ENCODE measurements at regions not wholly inside any gene's neighbourhood (a gene's known extent, or its start where the extent isn't known, plus 50 kb on each side); places are given as distances from the start of the nearest gene placed in this dataset.
"Not testable (repeated sequence)": the region's sequence is repeated elsewhere in the genome, so short reads cannot be mapped to it uniquely, and the experiment has no call there.

DNA sequence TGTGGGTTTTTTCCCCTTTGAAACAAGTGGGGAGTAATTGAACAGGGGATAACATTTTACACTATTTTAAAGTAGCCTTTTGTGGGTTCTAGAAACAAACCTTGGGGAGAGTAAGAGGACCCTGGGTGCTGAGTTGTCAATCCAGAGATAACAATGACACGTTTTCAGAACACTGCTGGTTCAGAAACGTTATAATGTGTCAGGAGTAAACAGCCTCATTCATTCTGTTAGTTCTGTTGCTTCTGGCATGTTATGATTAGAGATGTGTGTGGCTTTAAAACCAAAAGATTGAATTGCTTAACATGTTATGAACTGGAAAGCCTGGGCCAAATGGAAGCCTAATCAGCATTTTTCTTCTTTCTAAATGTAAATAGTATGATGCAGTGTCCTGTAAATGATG is 680.5 kb upstream of the NOVA1 start:
- DNase-seq, result no peak

DNA sequence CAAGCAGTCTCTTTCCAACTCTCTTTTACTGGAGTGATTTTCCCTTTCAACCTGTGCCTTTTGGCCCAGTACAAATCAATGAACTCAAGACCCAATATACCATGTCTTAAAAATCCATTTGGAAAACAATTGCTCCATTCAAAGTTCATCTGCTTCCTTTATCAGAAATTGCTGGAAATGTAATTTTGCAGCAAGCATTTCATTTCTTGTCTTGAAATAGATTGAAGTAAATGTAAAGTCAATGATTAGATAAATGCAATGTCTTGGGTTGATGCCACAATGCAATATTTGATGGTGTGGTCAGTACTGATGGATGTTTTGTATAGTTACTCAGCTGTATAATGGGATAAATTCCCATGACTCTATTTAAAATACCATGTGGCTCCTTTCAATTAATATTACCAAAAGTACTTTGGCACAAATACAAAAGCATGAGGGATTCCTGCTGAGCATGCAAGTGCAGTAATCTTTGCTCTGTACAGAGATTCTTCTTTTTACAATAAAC is 707.7 kb upstream of the NOVA1 start:
- no peak for DNase-seq

DNA sequence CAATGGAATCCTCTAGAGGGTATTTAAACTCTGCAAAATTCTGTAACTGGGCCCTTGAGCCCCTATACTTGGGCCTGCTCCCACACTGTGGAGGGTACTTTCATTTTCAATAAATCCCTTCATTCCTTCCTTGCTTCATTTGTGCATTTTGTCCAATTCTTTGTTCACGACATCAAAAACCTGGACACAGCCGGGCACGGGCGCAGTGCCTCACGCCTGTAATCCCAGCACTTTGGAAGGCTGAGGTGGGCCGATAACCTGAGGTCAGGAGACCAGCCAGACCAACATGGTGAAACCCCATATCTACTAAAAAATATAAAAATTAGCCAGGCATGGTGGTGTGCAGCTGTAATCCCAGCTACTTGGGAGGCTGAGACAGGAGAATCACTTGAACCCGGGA is 714.9 kb upstream of the NOVA1 start:
- not testable (repeated sequence) for DNase-seq

DNA sequence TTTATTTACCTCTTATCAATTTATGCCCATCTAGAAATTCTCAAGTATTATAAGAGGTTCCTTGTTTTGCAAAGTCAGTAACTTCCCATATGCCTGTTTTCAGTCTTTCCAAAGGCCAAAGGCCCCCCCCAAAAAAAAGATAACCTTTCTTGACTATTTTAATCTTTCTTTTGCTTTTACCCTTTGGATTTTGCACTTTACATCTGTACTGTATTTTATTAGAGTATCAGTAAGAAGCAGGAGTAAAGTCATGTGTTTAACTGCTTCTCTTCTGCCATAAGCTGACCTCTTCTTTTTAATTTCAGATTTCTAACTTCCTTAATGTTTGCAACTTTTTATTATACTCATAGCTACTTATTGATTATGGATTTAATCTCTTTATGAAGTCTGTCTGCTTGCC is 716.4 kb upstream of the NOVA1 start:
- DNase-seq, result no peak

DNA sequence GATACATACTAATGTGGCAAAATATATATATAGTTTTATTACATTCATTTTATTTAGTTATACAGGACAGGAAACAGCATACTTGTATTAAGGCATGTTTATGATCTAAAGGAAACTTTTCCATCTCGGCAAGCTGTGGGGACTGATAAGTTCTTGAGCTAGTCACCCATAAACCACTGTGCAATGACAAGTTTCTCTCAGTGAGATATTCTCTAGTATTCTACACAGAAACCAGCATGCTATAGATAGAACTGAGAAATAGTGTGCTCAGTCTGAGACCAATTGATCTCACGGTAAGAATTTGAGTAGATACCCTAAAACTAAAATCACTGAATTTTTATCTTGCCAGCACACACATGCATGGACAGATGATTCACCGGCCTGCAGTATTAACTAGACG is 717.6 kb upstream of the NOVA1 start:
- no peak for DNase-seq

DNA sequence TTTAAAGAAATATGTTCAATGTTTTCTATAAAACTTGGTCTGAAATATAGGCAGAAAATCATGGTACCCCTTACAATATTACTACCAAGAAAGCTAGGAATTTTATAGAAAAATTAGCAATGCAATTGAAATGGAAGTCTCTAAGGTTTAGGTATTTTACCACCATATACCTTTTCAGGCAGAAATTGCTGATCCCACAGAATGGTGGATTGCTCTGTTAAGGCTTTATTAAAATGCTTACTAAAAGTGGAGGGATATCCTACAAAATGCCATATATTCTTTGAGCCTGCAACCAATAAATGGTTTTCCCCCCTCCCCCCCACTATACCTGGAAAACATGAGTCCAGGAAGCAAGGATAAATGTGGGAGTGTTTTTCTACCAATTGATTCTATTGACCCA is 718.1 kb upstream of the NOVA1 start:
- DNase-seq, result no peak

DNA sequence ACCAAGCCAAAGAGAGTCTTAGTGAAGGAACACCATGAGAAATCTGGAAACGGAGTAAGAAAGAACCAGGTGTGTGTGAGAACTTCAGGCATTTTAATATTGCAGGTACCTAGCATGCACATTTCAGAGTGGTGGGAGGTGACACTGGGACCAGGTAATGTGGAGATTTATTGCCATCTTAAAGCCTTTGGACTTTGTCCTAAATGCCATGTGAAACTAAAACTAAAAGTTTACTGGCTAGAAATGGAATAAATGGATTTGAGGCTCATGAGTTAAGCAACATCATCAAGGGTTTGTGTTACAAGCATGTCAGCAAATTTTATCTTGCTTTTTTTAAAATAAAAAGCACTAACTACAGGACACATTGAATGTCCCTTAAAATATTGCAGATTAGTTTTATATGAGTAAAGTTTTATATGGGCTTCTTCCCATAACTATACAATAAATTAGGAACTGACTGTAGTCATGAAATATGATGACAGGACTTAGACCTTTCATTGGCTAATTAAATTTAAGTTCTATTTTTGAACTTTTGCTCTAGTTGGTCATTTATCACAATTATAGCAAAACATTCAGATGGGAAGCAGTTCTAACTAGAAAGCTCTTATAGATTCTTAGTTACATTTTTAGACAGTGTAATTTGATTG is 721.1 kb upstream of the NOVA1 start:
- no peak for DNase-seq

DNA sequence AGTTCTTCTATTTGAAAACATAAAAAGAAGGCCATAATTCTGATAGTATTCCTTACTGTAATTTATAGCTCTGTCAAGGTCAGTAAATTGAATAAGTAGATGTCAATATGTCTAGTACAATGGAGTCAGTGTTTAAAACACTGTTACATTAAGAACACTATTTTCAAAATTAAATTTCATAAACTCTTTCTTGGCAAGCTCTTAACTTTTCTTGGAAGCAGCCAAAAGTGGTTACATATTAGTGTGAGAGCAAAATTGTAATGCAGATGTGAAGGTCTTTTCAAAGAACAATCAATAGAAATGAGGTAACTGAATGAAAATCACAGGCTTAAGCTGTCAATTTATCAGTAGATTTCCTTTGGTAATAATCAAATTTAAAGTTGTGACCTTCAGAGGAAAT is 722.4 kb upstream of the NOVA1 start:
- no peak for DNase-seq

DNA sequence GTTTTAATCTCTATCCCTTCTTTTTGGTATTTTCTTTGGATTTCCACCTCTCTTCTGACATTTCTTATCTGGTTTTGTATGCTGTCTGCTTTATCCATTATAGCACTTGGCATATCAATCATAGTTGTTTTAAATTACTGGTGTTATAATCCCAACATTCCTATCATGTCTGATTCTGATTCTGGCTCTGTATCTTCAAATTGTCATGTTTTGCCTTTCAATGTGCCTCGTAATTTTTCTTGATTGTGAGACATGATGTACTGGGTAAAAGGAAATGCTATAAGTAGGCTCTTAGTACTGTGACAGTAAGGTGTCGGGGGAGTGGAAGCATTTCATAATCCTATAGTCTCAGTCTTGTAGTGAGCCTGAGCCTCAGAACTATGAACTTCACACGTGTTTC is 729.3 kb upstream of the NOVA1 start:
- DNase-seq, result no peak

DNA sequence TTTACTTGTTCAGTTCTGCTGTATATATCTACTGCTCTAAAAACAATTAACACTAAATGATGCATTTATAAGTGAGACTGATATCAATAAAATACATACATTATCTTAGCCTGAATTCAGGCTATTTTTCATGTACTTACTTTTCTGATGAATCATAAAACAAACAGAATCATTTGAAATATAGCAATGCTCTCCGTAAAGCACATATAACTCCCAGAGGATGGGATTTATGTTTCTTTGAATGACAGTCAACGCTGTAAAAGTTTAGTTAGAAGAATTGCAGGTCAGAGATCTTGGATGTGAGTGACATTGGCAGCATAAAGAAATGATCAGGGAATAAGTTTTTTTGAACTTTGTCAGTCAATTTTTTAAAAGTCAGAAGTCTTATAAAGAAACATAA is 740.2 kb upstream of the NOVA1 start:
- DNase-seq, result no peak

DNA sequence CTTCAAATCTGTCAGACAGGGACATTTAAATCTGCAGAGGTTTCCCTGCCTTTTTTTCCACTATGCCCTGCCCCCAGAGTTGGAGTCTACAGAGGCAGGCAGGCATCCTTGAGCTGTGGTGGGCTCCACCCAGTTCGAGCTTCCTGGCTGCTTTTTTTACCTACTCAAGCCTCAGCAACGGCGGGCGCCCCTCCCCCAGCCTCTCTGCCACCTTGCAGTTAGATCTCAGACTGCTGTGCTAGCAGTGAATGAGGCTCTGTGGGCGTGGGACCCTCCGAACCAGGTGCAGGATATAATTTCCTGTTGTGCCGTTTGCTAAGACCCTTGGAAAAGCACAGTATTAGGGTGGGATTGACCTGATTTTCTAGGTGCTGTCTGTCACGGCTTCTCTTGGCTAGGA is 765.2 kb upstream of the NOVA1 start:
- DNase-seq, result not testable (repeated sequence)

DNA sequence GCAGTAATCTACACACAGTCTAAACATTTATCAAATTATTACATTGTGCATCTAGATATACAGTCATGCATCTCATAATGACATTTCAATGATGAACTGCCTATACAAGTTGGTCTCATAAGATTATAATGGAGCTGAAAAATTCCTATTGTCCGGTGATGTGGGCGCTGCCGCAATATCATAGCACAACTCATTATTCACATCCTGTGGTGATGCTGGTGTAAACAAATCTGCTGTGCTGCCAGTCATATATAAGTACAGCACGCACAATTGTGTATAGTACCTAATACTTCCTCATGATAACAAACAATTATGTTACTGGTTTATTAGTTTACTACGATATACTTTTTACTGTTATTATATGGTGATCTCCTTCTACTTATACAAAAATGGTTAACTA is 768.8 kb upstream of the NOVA1 start:
- no peak for DNase-seq

DNA sequence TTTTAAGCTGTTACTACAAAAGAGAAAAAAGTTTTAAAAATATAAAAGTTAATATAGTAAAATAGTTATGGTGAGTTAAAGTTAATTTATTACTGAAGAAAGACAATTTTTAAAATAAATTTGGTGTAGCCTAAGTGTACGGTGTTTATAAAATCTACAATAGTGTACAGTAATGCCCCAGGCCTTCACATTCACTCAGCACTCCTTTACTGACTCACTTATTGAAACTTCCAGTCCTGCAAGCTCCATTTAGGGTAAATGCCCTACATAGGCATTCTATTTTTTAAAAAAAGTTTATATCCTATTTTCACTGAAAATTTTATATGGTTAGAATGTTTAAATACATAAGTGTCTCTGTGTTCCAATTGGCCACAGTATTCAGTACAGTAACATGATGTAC is 769.5 kb upstream of the NOVA1 start:
- no peak for DNase-seq

DNA sequence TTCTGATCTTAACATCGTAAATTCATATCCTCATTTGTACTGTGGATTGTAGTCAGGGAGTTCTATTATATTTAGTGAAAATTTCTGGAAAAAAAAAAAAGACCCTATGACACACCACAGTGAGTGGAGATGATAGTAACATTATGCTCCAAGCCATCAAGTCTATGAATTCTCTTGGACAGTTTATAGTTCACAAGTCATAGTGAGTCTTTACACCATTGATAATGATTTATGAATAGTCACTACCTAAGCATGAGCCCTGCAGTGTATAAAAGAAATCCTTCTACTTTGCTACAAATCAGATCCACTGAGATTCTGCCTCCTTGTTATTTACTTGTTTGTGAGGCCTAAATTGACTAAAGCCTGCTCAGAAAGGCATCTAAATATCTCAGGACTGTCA is 772.2 kb upstream of the NOVA1 start:
- DNase-seq, result no peak

DNA sequence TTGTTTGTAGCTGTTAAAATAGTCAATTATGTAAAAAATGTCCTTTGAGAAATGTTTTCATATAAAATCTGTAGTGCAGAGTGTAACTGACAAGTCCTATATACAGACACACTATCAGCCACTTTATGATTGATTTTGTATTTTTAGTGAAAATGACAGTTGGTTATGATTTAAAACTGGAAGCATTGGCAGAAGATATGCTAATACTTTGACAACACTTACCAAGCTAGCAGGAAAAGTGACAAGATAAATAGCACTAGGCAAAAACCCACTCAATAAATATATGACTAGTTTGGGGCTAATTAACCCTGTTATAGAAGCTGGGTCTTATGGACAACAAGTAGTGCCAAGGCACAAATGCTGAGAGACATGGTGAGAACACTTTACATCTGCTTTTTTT is 772.9 kb upstream of the NOVA1 start:
- DNase-seq, result no peak

DNA sequence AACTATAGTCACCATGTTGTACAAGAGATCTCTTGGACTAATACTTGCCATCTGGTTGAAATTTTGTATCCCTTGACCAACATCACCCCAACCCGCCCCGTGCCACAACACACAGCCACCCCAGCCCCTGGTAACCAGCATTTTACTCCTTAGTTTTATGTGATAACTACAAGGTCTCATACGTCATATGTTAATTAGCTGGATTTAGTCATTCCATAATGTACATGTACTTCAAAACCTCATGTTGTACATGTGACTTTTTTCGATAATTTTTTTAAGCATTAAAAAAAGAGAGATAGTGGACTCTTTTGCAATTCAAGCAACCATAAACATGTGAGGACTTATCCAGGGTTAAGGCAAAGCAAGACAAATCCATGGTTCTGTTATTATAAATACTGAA is 773.4 kb upstream of the NOVA1 start:
- no peak for DNase-seq

DNA sequence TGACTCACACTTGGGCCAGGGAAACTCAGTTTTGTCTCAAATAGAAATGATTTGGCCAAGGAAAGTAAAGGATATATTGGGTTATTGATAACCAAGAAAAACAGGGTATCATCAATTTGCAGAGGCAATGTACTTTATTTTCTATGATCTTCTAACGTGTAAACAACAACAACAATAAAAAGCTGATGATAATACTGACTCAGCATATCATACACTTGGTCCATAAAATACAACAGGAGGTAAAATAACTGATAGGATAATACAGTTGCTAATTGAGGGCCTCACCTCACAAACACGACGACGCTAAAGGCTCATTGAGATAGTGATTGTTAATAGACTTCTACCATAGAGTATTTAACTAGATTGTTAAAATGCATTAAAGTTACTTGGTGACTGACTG is 774.0 kb upstream of the NOVA1 start:
- DNase-seq, result no peak

DNA sequence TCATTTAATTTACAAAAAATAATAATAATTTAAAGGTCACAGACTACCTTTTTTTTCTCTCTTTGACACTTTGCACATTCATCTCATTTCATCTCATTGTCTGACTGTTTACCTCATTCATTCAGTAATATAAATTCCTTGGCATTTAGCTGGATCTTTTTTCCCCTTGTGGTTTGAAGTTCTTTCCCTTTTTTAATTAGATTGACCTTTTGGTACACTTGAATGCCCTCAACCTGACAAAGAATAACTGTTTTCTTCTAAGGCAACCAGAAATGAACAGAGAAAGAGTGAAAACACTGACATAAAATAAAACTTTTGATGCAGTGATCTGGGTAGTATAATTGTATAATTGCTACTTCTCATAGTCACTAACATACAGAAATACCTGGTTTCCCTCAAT is 774.9 kb upstream of the NOVA1 start:
- DNase-seq, result no peak

DNA sequence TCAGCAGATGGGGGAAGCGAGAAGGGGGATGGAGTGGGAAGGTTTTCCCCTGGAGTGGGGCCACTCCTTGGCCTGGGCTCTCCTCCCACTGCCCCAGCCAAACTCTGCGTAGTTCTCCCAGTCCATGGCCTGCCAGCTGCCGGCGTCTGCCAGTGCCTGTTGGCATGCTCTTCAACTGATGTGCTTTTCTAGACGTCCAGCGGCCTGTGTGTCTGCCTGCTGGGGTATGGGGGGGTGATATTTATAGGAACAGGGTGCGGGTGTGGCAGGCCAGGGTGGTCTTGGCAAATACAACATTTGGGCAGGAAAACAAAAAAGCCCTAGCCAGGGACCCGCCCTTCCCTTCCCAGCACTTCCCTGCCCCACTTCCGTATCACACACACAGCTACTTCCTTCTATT is 786.3 kb upstream of the NOVA1 start:
- no peak for DNase-seq

DNA sequence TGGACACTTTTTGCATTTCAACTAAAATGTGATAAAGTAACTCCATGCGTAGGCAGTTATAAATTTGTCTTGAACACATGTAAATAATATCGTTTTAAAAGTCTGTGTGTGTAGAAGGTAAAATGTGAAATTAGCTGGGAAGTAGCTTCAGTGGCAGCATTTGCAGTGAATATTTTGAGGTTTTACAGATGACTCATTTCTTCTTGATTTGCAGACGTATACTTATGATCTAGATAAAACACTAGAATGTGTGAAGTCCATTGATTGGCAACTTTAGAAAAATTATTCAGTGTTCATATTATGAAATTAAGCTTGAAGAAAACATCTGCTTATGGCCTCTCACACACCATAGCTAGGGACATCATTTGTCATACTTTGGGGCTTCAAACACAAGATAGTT is 788.6 kb upstream of the NOVA1 start:
- no peak for DNase-seq

DNA sequence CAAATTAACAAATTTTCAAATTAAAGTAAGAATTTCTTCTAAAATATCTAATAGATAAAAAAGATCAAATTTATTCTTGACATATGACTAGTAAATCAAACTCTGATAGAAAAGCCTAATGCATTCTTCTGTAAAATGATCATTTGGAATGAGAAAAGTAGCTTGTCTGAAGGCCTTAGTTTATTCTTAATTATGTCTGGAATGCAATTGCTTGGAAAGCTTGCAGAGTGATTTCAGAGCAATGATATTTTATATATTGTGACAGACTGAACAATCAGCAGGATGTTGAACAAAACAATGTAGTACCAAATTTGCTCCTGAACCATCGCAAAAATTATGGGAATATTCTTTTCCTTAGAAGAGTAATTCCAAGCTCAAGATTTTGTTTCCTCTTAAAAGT is 789.6 kb upstream of the NOVA1 start:
- DNase-seq, result no peak

DNA sequence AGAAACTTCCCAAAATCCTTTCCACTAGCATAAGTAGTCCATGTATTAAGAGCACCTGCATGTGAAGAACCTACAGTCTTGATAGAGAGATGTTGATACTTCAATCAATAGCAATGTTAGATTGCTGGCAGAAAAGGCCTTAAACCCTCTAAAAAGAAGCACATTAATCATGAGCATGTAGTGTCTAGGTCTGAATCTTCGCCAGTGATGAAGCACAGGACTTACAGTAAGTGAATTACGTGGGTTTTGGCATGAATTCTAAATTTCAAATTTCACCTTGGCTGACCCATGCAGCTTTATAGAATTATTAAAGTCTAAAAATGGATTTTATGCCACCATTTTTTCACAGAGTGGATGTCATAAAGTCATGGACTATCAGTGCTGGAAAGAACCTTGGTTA is 791.6 kb upstream of the NOVA1 start:
- DNase-seq, result no peak

DNA sequence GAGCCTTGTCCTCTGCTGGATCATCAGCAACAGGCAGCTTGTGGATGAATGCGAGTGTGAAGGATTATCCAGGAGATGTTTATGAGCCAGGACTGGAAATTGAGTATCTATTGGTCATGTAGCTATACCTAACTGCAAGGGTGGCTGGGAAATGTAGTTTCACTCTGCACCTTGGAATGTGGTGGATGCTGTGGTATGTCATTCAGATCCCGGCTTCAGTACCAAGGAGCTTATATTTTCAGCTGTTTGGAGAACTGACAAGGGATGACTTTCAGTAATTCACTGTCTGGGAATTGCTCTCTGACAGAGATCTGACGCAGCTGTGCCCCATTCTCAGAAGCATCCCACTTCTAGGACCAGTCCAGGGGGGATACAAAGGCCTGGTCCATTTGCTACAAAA is 792.3 kb upstream of the NOVA1 start:
- no peak for DNase-seq

DNA sequence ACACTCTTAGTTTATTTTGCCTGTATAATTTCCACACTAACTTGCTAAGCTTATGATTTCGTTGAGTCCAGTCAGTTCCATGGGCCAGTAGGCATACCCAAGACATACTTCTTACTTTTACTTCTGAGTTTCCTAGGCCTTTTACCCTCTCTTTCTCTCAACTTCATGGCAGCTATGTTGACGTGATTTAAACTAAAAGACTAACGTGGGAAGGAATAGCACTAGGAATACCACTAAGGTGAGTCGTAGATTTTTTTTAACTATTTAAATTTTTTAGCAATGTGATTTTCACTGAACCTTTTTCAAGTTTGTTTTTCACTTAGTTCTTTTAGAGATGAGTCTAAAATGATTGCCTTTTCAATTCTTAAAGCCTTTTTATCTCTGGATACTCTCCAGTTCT is 793.5 kb upstream of the NOVA1 start:
- no peak for DNase-seq

DNA sequence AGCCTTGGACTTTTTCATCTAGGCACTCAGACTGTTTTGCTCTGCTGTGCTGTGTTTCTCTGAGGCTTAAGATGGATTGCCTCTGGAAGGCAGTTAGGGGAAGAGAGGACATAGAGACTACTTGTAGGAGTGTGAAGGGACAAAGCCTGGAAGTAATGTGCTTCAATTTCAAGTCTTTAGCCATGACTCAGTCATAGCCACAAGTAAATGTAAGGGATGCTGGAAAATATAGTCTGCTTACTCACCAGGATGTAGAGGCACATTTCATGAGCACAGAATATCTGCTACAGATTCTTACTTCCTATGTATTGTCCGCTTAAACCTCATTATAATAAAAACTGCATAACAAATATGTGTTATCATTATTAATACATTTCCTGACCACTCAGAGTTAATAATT is 794.3 kb upstream of the NOVA1 start:
- no peak for DNase-seq

DNA sequence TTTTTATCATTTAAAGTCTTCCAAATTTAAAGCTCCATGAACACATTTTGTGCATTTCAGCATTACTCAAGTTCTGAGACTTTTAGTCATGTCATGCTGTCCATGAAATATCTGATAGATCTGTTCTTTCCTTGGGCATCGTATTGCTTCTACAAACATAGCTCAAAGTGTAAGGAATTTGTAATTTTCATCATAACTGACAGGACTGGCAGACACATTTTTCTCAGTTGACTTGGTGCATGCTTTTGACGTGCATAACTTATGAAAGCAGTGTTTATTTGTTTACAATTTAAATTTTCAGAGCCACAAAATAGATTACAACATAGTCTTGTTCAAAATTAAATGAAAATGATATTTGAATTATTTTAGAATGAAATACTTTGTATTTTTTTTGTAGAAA is 812.1 kb upstream of the NOVA1 start:
- no peak for DNase-seq
